ENCODE measurements at regions not wholly inside any gene's neighbourhood (a gene's known extent, or its start where the extent isn't known, plus 50 kb on each side); places are given as distances from the start of the nearest gene placed in this dataset.
"Not testable (repeated sequence)": the region's sequence is repeated elsewhere in the genome, so short reads cannot be mapped to it uniquely, and the experiment has no call there.

GRCh38 chr7:108660465-108660864 lies 90.8 kb downstream of the DNAJB9 start:
- Mint-ChIP-seq H3K36me3 (ENCODE audit: low read depth) (no peaks in the 10 kb centered on the region), H3K4me1 (ENCODE audit: low read depth) (no peaks in the 10 kb centered on the region), H3K9me3 (no peaks in the 10 kb centered on the region), H3K27me3 (no peaks in the 10 kb centered on the region), H3K4me3 (no peak overlapping the region), H3K27ac (no peak overlapping the region)
- DNase-seq = no peak

GRCh38 chr7:108662783-108663362 lies 93.2 kb downstream of the DNAJB9 start:
- Mint-ChIP-seq H3K4me3 (no peak overlapping the region), H3K9me3 (no peaks in the 10 kb centered on the region), H3K4me1 (ENCODE audit: low read depth) (no peaks in the 10 kb centered on the region), H3K27me3 (no peaks in the 10 kb centered on the region), H3K36me3 (ENCODE audit: low read depth) (no peaks in the 10 kb centered on the region), H3K27ac (no peak overlapping the region)
- DNase-seq = no peak

GRCh38 chr7:108663701-108664100 lies 94.0 kb downstream of the DNAJB9 start:
- Mint-ChIP-seq H3K4me1 (ENCODE audit: low read depth) (no peaks in the 10 kb centered on the region), H3K36me3 (ENCODE audit: low read depth) (no peaks in the 10 kb centered on the region)

GRCh38 chr7:108667216-108667615 lies 97.5 kb downstream of the DNAJB9 start:
- no peak overlapping the region for H3K4me3 Mint-ChIP-seq
- DNase-seq = no peak
- H3K36me3 Mint-ChIP-seq (ENCODE audit: low read depth) = no peaks in the 10 kb centered on the region
- no peaks in the 10 kb centered on the region for H3K9me3 Mint-ChIP-seq
- peaks cover 11% of the 10 kb centered on the region for H3K27me3 Mint-ChIP-seq
- H3K4me1 Mint-ChIP-seq (ENCODE audit: low read depth) = no peaks in the 10 kb centered on the region
- H3K27ac Mint-ChIP-seq = no peak overlapping the region

More at GRCh38 chr7:108663701-108664100, 94.0 kb downstream of the DNAJB9 start:
- Mint-ChIP-seq H3K9me3 (no peaks in the 10 kb centered on the region), H3K27me3 (peaks cover 2% of the 10 kb centered on the region), H3K27ac (no peak overlapping the region), H3K4me3 (no peak overlapping the region)
- DNase-seq = no peak

GRCh38 chr7:108669958-108670357 lies 100.3 kb downstream of the DNAJB9 start:
- H3K4me1 Mint-ChIP-seq (ENCODE audit: low read depth) = no peaks in the 10 kb centered on the region

GRCh38 chr7:108673699-108674098 lies 104.0 kb downstream of the DNAJB9 start:
- not testable (repeated sequence) for H3K27me3 Mint-ChIP-seq; DNase-seq; H3K36me3 Mint-ChIP-seq (ENCODE audit: low read depth); H3K9me3 Mint-ChIP-seq; H3K27ac Mint-ChIP-seq; H3K4me1 Mint-ChIP-seq (ENCODE audit: low read depth); H3K4me3 Mint-ChIP-seq

More at GRCh38 chr7:108669958-108670357, 100.3 kb downstream of the DNAJB9 start:
- H3K27me3 Mint-ChIP-seq = peaks cover 11% of the 10 kb centered on the region
- H3K36me3 Mint-ChIP-seq (ENCODE audit: low read depth) = no peaks in the 10 kb centered on the region
- DNase-seq = no peak
- H3K4me3 Mint-ChIP-seq = no peak overlapping the region
- no peaks in the 10 kb centered on the region for H3K9me3 Mint-ChIP-seq
- no peak overlapping the region for H3K27ac Mint-ChIP-seq

- peaks cover 6% of the 10 kb centered on the region for H3K9me3 Mint-ChIP-seq
- no peaks in the 10 kb centered on the region for H3K4me1 Mint-ChIP-seq (ENCODE audit: low read depth)
- no peak overlapping the region for H3K27ac Mint-ChIP-seq
- no peak overlapping the region for H3K4me3 Mint-ChIP-seq
- no peak for DNase-seq
- H3K27me3 Mint-ChIP-seq = no peaks in the 10 kb centered on the region
- H3K36me3 Mint-ChIP-seq (ENCODE audit: low read depth) = no peaks in the 10 kb centered on the region
Observed at GRCh38 chr7:108684629-108685028, 115.0 kb downstream of the DNAJB9 start.

GRCh38 chr7:108686494-108686893 lies 116.8 kb downstream of the DNAJB9 start:
- Mint-ChIP-seq H3K9me3 (peaks cover 6% of the 10 kb centered on the region), H3K4me3 (no peak overlapping the region), H3K36me3 (ENCODE audit: low read depth) (no peaks in the 10 kb centered on the region), H3K27ac (no peak overlapping the region), H3K4me1 (ENCODE audit: low read depth) (no peaks in the 10 kb centered on the region), H3K27me3 (no peaks in the 10 kb centered on the region)
- no peak for DNase-seq

GRCh38 chr7:108697254-108697653 lies 127.6 kb downstream of the DNAJB9 start:
- DNase-seq = no peak
- Mint-ChIP-seq H3K36me3 (ENCODE audit: low read depth) (no peaks in the 10 kb centered on the region), H3K27me3 (no peaks in the 10 kb centered on the region), H3K4me1 (ENCODE audit: low read depth) (no peaks in the 10 kb centered on the region), H3K4me3 (no peak overlapping the region), H3K9me3 (no peaks in the 10 kb centered on the region), H3K27ac (no peak overlapping the region)

- H3K4me1 Mint-ChIP-seq (ENCODE audit: low read depth) = no peaks in the 10 kb centered on the region
- no peak overlapping the region for H3K27ac Mint-ChIP-seq
- no peaks in the 10 kb centered on the region for H3K9me3 Mint-ChIP-seq
Observed at GRCh38 chr7:108711611-108712010, 141.9 kb downstream of the DNAJB9 start.

GRCh38 chr7:108716783-108717182 lies 147.1 kb downstream of the DNAJB9 start:
- Mint-ChIP-seq H3K27ac (no peak overlapping the region), H3K4me1 (ENCODE audit: low read depth) (no peaks in the 10 kb centered on the region), H3K27me3 (peaks cover 3% of the 10 kb centered on the region), H3K4me3 (no peak overlapping the region), H3K36me3 (ENCODE audit: low read depth) (no peaks in the 10 kb centered on the region), H3K9me3 (no peaks in the 10 kb centered on the region)
- no peak for DNase-seq

More at GRCh38 chr7:108711611-108712010, 141.9 kb downstream of the DNAJB9 start:
- Mint-ChIP-seq H3K36me3 (ENCODE audit: low read depth) (no peaks in the 10 kb centered on the region), H3K27me3 (peaks cover 7% of the 10 kb centered on the region), H3K4me3 (no peak overlapping the region)
- DNase-seq = no peak

GRCh38 chr7:108717781-108718180 lies 148.1 kb downstream of the DNAJB9 start:
- no peak for DNase-seq
- no peak overlapping the region for H3K27ac Mint-ChIP-seq
- H3K9me3 Mint-ChIP-seq = no peaks in the 10 kb centered on the region
- peaks cover 3% of the 10 kb centered on the region for H3K27me3 Mint-ChIP-seq
- no peaks in the 10 kb centered on the region for H3K4me1 Mint-ChIP-seq (ENCODE audit: low read depth)
- H3K36me3 Mint-ChIP-seq (ENCODE audit: low read depth) = no peaks in the 10 kb centered on the region
- H3K4me3 Mint-ChIP-seq = no peak overlapping the region

- Mint-ChIP-seq H3K4me1 (ENCODE audit: low read depth) (no peaks in the 10 kb centered on the region), H3K9me3 (no peaks in the 10 kb centered on the region), H3K4me3 (no peak overlapping the region), H3K36me3 (ENCODE audit: low read depth) (no peaks in the 10 kb centered on the region), H3K27me3 (no peaks in the 10 kb centered on the region), H3K27ac (no peak overlapping the region)
- DNase-seq = no peak
Observed at GRCh38 chr7:108719631-108720030, 150.0 kb downstream of the DNAJB9 start.

- Mint-ChIP-seq H3K27me3 (no peaks in the 10 kb centered on the region), H3K9me3 (no peaks in the 10 kb centered on the region), H3K4me3 (no peak overlapping the region), H3K27ac (no peak overlapping the region), H3K4me1 (ENCODE audit: low read depth) (no peaks in the 10 kb centered on the region), H3K36me3 (ENCODE audit: low read depth) (no peaks in the 10 kb centered on the region)
- no peak for DNase-seq
Observed at GRCh38 chr7:108722561-108722960, 152.9 kb downstream of the DNAJB9 start.

GRCh38 chr7:108723381-108723814 lies 153.7 kb downstream of the DNAJB9 start:
- Mint-ChIP-seq H3K27ac (no peak overlapping the region), H3K36me3 (ENCODE audit: low read depth) (no peaks in the 10 kb centered on the region), H3K4me1 (ENCODE audit: low read depth) (no peaks in the 10 kb centered on the region), H3K9me3 (no peaks in the 10 kb centered on the region), H3K27me3 (no peaks in the 10 kb centered on the region), H3K4me3 (no peak overlapping the region)
- no peak for DNase-seq
